ENCODE measurements at regions not wholly inside any gene's neighbourhood (a gene's known extent, or its start where the extent isn't known, plus 50 kb on each side); places are given as distances from the start of the nearest gene placed in this dataset.

DNA sequence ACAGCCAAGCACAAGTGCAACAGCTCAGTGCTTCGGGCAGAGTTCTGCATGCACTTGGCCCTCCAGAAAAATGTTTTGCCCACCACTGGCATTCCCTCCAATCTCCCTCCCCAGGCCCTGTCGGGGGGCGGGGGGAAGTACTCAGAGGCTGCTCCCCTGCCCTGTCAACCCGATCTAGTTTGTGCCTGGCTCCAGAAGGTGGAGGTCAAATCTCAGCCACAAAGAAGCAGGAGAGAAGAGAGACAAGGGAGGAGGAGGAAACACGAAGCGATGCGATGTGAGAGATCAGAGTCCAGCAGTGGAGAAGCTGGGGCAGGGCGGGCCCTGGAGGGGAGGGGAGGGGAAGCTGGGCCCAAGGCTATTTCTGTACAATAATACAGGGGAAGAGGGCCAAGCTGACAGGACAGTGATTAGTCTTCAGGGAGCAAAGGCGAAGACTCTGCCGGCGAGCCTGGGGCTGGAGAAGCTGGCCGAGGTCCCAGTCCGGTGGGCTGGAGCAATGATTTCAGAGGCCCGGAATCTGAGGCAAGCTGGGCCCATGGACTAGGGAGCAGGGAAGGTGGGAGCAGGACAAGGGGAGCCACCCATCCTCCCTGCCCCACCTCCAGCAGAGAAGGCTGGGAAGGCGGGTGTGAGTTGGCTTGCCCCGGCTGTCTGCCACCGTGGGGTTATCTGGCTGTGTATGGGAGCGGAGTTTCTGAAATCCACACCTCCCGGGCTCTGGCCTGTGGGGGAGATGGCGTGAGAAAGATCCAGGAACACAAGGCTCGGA is 167.1 kb downstream of the EFNB1 start:
- no peaks in the 10 kb centered on the region for H3K9me3 ChIP-seq (ENCODE audit: control insufficient read depth in 2 of 2, insufficient read depth in 1 of 2, low read depth in 1 of 2, low read length in 1 of 2)
- no peaks in the 10 kb centered on the region for H3K27me3 ChIP-seq (ENCODE audit: control insufficient read depth in 3 of 3, insufficient read depth in 3 of 3, low read length in 3 of 3)
- H3K4me1 ChIP-seq (ENCODE audit: control insufficient read depth in 3 of 3, insufficient read depth in 2 of 3, low read depth in 1 of 3, low read length in 2 of 3): peaks cover 0 to 18% (median 2%) of the 10 kb centered on the region in 3 donors
- WGBS, 3 donors: 17 to 38% (median 26%) methylated on average over 15 to 21 of the region's 21 CpGs
- peak overlapping the region in 2 of 3 donors; percentile 8 to 20 for H3K4me3 ChIP-seq (ENCODE audit: low read depth in 1 of 3, low read length in 3 of 3)
- DNase-seq (peak; percentile 82 to 87), FAIRE-seq (no peak)
- H3K27ac ChIP-seq (ENCODE audit: low read depth in 1 of 3, low read length in 2 of 3): peak overlapping the region; percentile 70 to 83 (median 76)
- H3K36me3 ChIP-seq (ENCODE audit: control insufficient read depth in 3 of 3, insufficient read depth in 2 of 3, low read depth in 1 of 3, low read length in 3 of 3): no peaks in the 10 kb centered on the region

- H3K4me3 ChIP-seq (ENCODE audit: low read depth in 1 of 3, low read length in 3 of 3): no peak overlapping the region
- WGBS, 3 donors: 65 to 77% (median 66%) methylated on average over 3 of the region's 3 CpGs
- DNase-seq (no peak), FAIRE-seq (no peak)
- H3K27me3 ChIP-seq (ENCODE audit: control insufficient read depth in 3 of 3, insufficient read depth in 3 of 3, low read length in 3 of 3): no peaks in the 10 kb centered on the region
- peaks cover 0 to 22% (median 2%) of the 10 kb centered on the region in 3 donors for H3K4me1 ChIP-seq (ENCODE audit: control insufficient read depth in 3 of 3, insufficient read depth in 2 of 3, low read depth in 1 of 3, low read length in 2 of 3)
- peak overlapping the region; percentile 70 to 83 (median 76) for H3K27ac ChIP-seq (ENCODE audit: low read depth in 1 of 3, low read length in 2 of 3)
- H3K36me3 ChIP-seq (ENCODE audit: control insufficient read depth in 3 of 3, insufficient read depth in 2 of 3, low read depth in 1 of 3, low read length in 3 of 3): no peaks in the 10 kb centered on the region
- H3K9me3 ChIP-seq (ENCODE audit: control insufficient read depth in 2 of 2, insufficient read depth in 1 of 2, low read depth in 1 of 2, low read length in 1 of 2): no peaks in the 10 kb centered on the region
These were observed 166.6 kb downstream of the EFNB1 start for GRCh38 chrX:68995386-68995779.

- 74 to 84% (median 79%) methylated on average over 2 of the region's 2 CpGs for WGBS, 3 donors
- peak overlapping the region; percentile 70 to 83 (median 76) for H3K27ac ChIP-seq (ENCODE audit: low read depth in 1 of 3, low read length in 2 of 3)
- no peaks in the 10 kb centered on the region for H3K36me3 ChIP-seq (ENCODE audit: control insufficient read depth in 3 of 3, insufficient read depth in 2 of 3, low read depth in 1 of 3, low read length in 3 of 3)
- H3K4me3 ChIP-seq (ENCODE audit: low read depth in 1 of 3, low read length in 3 of 3): no peak overlapping the region
- H3K27me3 ChIP-seq (ENCODE audit: control insufficient read depth in 3 of 3, insufficient read depth in 3 of 3, low read length in 3 of 3): no peaks in the 10 kb centered on the region
- DNase-seq (no peak), FAIRE-seq (no peak)
- H3K4me1 ChIP-seq (ENCODE audit: control insufficient read depth in 3 of 3, insufficient read depth in 2 of 3, low read depth in 1 of 3, low read length in 2 of 3): peaks cover 0 to 24% (median 2%) of the 10 kb centered on the region in 3 donors
- no peaks in the 10 kb centered on the region for H3K9me3 ChIP-seq (ENCODE audit: control insufficient read depth in 2 of 2, insufficient read depth in 1 of 2, low read depth in 1 of 2, low read length in 1 of 2)
These were observed 166.1 kb downstream of the EFNB1 start for GRCh38 chrX:68994891-68995255.

GRCh38 chrX:68994135-68994890 is 165.5 kb downstream of the EFNB1 start:
- peaks cover 0 to 24% (median 2%) of the 10 kb centered on the region in 3 donors for H3K4me1 ChIP-seq (ENCODE audit: control insufficient read depth in 3 of 3, insufficient read depth in 2 of 3, low read depth in 1 of 3, low read length in 2 of 3)
- no peaks in the 10 kb centered on the region for H3K36me3 ChIP-seq (ENCODE audit: control insufficient read depth in 3 of 3, insufficient read depth in 2 of 3, low read depth in 1 of 3, low read length in 3 of 3)
- FAIRE-seq (no peak), DNase-seq (peak in 1 of 2 donors; percentile 21)
- WGBS, 3 donors: 59 to 69% (median 63%) methylated on average over 7 of the region's 7 CpGs
- no peaks in the 10 kb centered on the region for H3K9me3 ChIP-seq (ENCODE audit: control insufficient read depth in 2 of 2, insufficient read depth in 1 of 2, low read depth in 1 of 2, low read length in 1 of 2)
- H3K4me3 ChIP-seq (ENCODE audit: low read depth in 1 of 3, low read length in 3 of 3): no peak overlapping the region
- peak overlapping the region in 2 of 3 donors; percentile 20 to 76 for H3K27ac ChIP-seq (ENCODE audit: low read depth in 1 of 3, low read length in 2 of 3)
- H3K27me3 ChIP-seq (ENCODE audit: control insufficient read depth in 3 of 3, insufficient read depth in 3 of 3, low read length in 3 of 3): no peaks in the 10 kb centered on the region

GRCh38 chrX:68992821-68993397 is 164.1 kb downstream of the EFNB1 start:
- DNase-seq (no peak), FAIRE-seq (no peak)
- Histone ChIP-seq H3K9me3 (ENCODE audit: control insufficient read depth in 2 of 2, insufficient read depth in 1 of 2, low read depth in 1 of 2, low read length in 1 of 2) (no peaks in the 10 kb centered on the region), H3K27ac (ENCODE audit: low read depth in 1 of 3, low read length in 2 of 3) (no peak overlapping the region), H3K4me3 (ENCODE audit: low read depth in 1 of 3, low read length in 3 of 3) (no peak overlapping the region), H3K36me3 (ENCODE audit: control insufficient read depth in 3 of 3, insufficient read depth in 2 of 3, low read depth in 1 of 3, low read length in 3 of 3) (no peaks in the 10 kb centered on the region), H3K27me3 (ENCODE audit: control insufficient read depth in 3 of 3, insufficient read depth in 3 of 3, low read length in 3 of 3) (no peaks in the 10 kb centered on the region), H3K4me1 (ENCODE audit: control insufficient read depth in 3 of 3, insufficient read depth in 2 of 3, low read depth in 1 of 3, low read length in 2 of 3) (peaks cover 0 to 21% (median 2%) of the 10 kb centered on the region in 3 donors)
- WGBS, 3 donors: 47 to 69% (median 54%) methylated on average over 7 of the region's 7 CpGs

GRCh38 chrX:68991691-68992345 is 163.0 kb downstream of the EFNB1 start:
- Histone ChIP-seq H3K9me3 (ENCODE audit: control insufficient read depth in 2 of 2, insufficient read depth in 1 of 2, low read depth in 1 of 2, low read length in 1 of 2) (no peaks in the 10 kb centered on the region), H3K4me1 (ENCODE audit: control insufficient read depth in 3 of 3, insufficient read depth in 2 of 3, low read depth in 1 of 3, low read length in 2 of 3) (peaks cover 0 to 21% (median 2%) of the 10 kb centered on the region in 3 donors), H3K36me3 (ENCODE audit: control insufficient read depth in 3 of 3, insufficient read depth in 2 of 3, low read depth in 1 of 3, low read length in 3 of 3) (no peaks in the 10 kb centered on the region), H3K27me3 (ENCODE audit: control insufficient read depth in 3 of 3, insufficient read depth in 3 of 3, low read length in 3 of 3) (no peaks in the 10 kb centered on the region), H3K27ac (ENCODE audit: low read depth in 1 of 3, low read length in 2 of 3) (no peak overlapping the region), H3K4me3 (ENCODE audit: low read depth in 1 of 3, low read length in 3 of 3) (no peak overlapping the region)
- DNase-seq (no peak), FAIRE-seq (no peak)
- 70 to 89% (median 88%) methylated on average over 3 of the region's 3 CpGs for WGBS, 3 donors

- Histone ChIP-seq H3K4me1 (ENCODE audit: control insufficient read depth in 3 of 3, insufficient read depth in 2 of 3, low read depth in 1 of 3, low read length in 2 of 3) (peaks cover 0 to 15% (median 2%) of the 10 kb centered on the region in 3 donors), H3K36me3 (ENCODE audit: control insufficient read depth in 3 of 3, insufficient read depth in 2 of 3, low read depth in 1 of 3, low read length in 3 of 3) (no peaks in the 10 kb centered on the region), H3K4me3 (ENCODE audit: low read depth in 1 of 3, low read length in 3 of 3) (no peak overlapping the region), H3K9me3 (ENCODE audit: control insufficient read depth in 2 of 2, insufficient read depth in 1 of 2, low read depth in 1 of 2, low read length in 1 of 2) (no peaks in the 10 kb centered on the region), H3K27ac (ENCODE audit: low read depth in 1 of 3, low read length in 2 of 3) (no peak overlapping the region), H3K27me3 (ENCODE audit: control insufficient read depth in 3 of 3, insufficient read depth in 3 of 3, low read length in 3 of 3) (no peaks in the 10 kb centered on the region)
- WGBS, 3 donors: 43 to 69% (median 44%) methylated on average over 1 of the region's 1 CpG
- FAIRE-seq (no peak), DNase-seq (no peak)
These were observed 162.1 kb downstream of the EFNB1 start for GRCh38 chrX:68990948-68991347.
